Activated CD4-positive, alpha-beta T cell treated with anti-CD3 and anti-CD28 coated beads for 36 hours (primary cell): ENCODE measurements at regions not wholly inside any gene's neighbourhood (a gene's known extent, or its start where the extent isn't known, plus 50 kb on each side); places are given as distances from the start of the nearest gene placed in this dataset.
"Not testable (repeated sequence)": the region's sequence is repeated elsewhere in the genome, so short reads cannot be mapped to it uniquely, and the experiment has no call there.

Experiments
- ATAC-seq: fragments of 200-7000 bp; cut with Tn5 transposase; one replicate; pipeline ENCODE4 v1.10.0; 2021; ENCODE audit warnings: mild to moderate bottlenecking, moderate library complexity
- CTCF ChIA-PET: fragments of 350-600 bp; sonication (Branson Sonifier 250); formaldehyde crosslinking; loops from one replicate; lab custom pipeline; 2021; ENCODE audit warnings: antibody characterized with exemption; lab: Charles Lee
- POLR2A ChIA-PET: fragments of 350-600 bp; sonication (Branson Sonifier 250); formaldehyde crosslinking; loops from one replicate; lab custom pipeline; 2021; ENCODE audit warnings: antibody characterized with exemption, inconsistent platforms; lab: Charles Lee
- DNase-seq: peaks from one replicate; pipeline ENCODE4 v3.0.0-alpha.2; 2020
- H3K27ac Mint-ChIP-seq: one replicate; pipeline ENCODE4 v1.8.0; 2021; ENCODE audit warnings: mixed read lengths
- H3K27me3 Mint-ChIP-seq: one replicate; pipeline ENCODE4 v1.8.0; 2021; ENCODE audit warnings: mixed read lengths
- H3K36me3 Mint-ChIP-seq: one replicate; pipeline ENCODE4 v1.8.0; 2021; ENCODE audit warnings: low read depth, mixed read lengths
- H3K4me1 Mint-ChIP-seq: one replicate; pipeline ENCODE4 v1.8.0; 2021; ENCODE audit warnings: mixed read lengths
- H3K4me3 Mint-ChIP-seq: one replicate; pipeline ENCODE4 v1.8.0; 2021; ENCODE audit warnings: mild to moderate bottlenecking, moderate library complexity, mixed read lengths
- H3K9me3 Mint-ChIP-seq: one replicate; pipeline ENCODE4 v1.8.0; 2021; ENCODE audit warnings: low read depth, mixed read lengths
- intact Hi-C, 2 experiments: fragments of 100-400 bp; cut with DNase I in 1 of 2; cut with micrococcal nuclease in 1 of 2; formaldehyde crosslinking; loops; one replicate each; pipeline versions ENCODE4 v1.14.2 to v1.15.1; 2022 to 2024; cut with DNase I, micrococcal nuclease

DNA sequence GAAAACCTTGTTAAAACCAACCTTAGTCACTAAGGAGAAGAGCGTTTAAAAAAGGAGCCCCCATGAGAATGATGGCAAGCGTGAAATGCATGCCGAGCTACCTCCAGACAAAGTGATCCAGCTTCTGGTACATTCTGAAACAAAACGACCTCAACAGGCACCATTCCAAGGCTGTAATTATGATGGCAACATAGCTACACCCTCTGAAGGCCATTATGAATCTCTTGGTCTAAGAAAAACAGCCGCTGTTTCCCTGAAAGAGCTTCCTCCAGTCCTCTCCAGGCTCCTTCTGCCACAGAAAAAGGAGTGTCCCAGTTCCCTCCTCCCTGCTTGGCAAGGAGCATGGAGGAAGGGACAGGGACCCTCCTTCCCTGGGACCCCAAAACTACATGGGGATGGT, 50.0 kb upstream of the ABLIM1 start:
- intact Hi-C loops: loop anchor here in 1 of 2 experiments (10.0 kb wide), 1 partner anchor 343 kb away; no protein-coding TSS in a partner anchor
- H3K4me3 Mint-ChIP-seq: no peak overlapping the region
- H3K36me3 Mint-ChIP-seq: no peaks in the 10 kb centered on the region
- POLR2A ChIA-PET: no interaction called here
- H3K4me1 Mint-ChIP-seq: no peaks in the 10 kb centered on the region
- H3K27me3 Mint-ChIP-seq: peaks cover 5% of the 10 kb centered on the region
- ATAC-seq (no peak), DNase-seq (no peak)
- CTCF ChIA-PET: interaction anchor here (1.1 to 1.6 kb wide), 2 partner anchors 9 to 236 kb away, joined by 3 to 4 read pairs; no protein-coding TSS in a partner anchor
- H3K9me3 Mint-ChIP-seq: no peaks in the 10 kb centered on the region
- no peak overlapping the region for H3K27ac Mint-ChIP-seq

DNA sequence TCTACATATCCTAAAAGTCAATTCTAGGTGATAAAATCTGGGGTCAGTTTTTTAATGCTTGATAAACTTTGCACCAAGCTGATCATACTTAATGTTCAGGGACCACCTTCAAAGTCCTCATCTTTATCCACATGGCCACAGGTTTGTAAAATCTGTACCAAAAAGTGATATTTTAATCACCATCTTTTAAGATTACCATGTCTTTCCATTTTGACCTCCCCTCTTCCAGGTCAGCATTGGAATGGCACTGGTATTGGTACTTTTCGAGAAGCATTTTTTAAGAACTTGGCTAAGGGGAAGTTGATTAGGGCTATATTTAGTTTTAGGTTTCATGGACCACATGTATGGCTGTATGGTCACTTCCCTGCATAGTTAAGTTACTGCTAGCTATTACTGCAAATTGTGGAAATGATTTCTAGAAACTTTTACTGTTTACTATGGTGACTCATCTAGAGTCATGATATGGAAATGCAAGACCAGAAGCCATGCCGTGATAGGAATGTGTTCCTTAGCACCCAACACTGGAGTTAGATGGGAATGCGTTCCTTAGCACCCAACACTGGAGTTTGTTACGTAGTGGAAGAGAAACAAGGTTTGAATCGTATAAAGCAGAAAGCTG, 50.8 kb upstream of the ABLIM1 start:
- H3K9me3 Mint-ChIP-seq: no peaks in the 10 kb centered on the region
- no peak overlapping the region for H3K27ac Mint-ChIP-seq
- ChIA-PET CTCF (interaction anchor here (0.6 to 1.6 kb wide), 6 partner anchors 10 to 436 kb away, joined by 3 to 5 read pairs (median 4); no protein-coding TSS in a partner anchor), POLR2A (no interaction called here)
- ATAC-seq (no peak), DNase-seq (no peak)
- H3K4me3 Mint-ChIP-seq: no peak overlapping the region
- H3K27me3 Mint-ChIP-seq: peaks cover 5% of the 10 kb centered on the region
- H3K36me3 Mint-ChIP-seq: no peaks in the 10 kb centered on the region
- intact Hi-C loops: loop anchor here in 1 of 2 experiments (10.0 kb wide), 1 partner anchor 344 kb away; no protein-coding TSS in a partner anchor
- H3K4me1 Mint-ChIP-seq: no peaks in the 10 kb centered on the region

GRCh38 chr10:114709984-114710383, 51.9 kb upstream of the ABLIM1 start:
- POLR2A ChIA-PET: no interaction called here
- Mint-ChIP-seq H3K4me3 (no peak overlapping the region), H3K9me3 (no peaks in the 10 kb centered on the region), H3K36me3 (no peaks in the 10 kb centered on the region), H3K4me1 (no peaks in the 10 kb centered on the region), H3K27me3 (peaks cover 5% of the 10 kb centered on the region), H3K27ac (no peak overlapping the region)
- intact Hi-C loops: loop anchor here in 1 of 2 experiments (10.0 kb wide), 1 partner anchor 345 kb away; no protein-coding TSS in a partner anchor
- ATAC-seq (no peak), DNase-seq (no peak)
- CTCF ChIA-PET: interaction anchor here (1.0 kb wide), 1 partner anchor 239 kb away, joined by 3 read pairs; no protein-coding TSS in a partner anchor

DNA sequence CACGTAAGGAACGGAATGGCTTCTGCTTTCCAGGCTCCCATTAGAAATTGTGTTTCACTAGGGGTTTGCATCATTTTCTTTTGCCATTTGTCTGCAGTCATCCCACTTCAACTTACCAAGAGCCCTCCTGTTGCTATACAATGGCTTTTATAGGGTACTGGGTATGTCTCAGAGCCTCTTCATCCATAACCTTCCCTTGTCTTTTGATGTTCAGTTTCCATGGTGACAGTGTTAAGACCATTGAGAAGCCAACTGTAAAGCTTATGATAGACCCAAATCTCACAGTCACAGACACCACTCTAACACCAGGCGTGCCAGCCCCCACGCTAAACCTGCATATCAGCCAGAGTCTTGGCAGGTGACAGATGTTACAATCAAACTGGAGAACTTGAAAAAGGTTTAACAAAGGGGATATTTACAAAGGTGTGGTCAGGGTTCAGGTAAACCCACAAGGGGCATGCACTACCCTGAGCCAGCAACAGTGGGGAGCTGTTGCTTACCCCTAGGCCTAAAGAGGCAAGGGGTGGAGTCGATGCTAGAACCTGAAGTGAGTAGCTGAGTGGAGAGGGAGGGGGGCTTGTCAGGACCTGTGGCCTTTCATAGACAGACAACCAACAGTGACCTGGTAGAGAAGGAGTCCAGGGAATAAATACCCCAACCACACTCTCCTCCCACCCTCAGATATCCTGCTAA, 53.2 kb upstream of the ABLIM1 start:
- no peaks in the 10 kb centered on the region for H3K4me1 Mint-ChIP-seq

DNA sequence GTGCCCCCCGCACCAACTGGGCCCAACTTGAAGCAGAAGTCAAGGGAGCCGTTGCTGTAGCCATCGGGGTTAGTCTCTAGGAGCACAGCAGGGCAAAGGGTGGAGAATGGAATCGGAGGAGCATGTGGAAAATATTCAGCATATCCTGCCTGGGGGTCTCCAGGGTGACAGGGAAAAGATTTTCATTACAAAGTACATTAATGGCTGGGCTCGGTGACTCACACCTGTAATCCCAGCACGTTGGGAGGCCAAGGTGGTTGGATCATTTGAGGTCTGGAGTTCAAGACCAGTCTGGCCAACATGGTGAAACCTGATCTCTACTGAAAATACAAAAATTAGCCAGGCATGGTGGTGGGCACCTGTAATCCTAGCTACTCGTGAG, 53.8 kb upstream of the ABLIM1 start:
- H3K27me3 Mint-ChIP-seq: peaks cover 5% of the 10 kb centered on the region
- ATAC-seq: no peak
- ChIA-PET CTCF (no interaction called here), POLR2A (no interaction called here)
- H3K36me3 Mint-ChIP-seq: no peaks in the 10 kb centered on the region
- no peaks in the 10 kb centered on the region for H3K4me1 Mint-ChIP-seq
- no peak overlapping the region for H3K4me3 Mint-ChIP-seq
- intact Hi-C loops: no loop called here
- no peak overlapping the region for H3K27ac Mint-ChIP-seq
- no peak for DNase-seq
- no peaks in the 10 kb centered on the region for H3K9me3 Mint-ChIP-seq

More for the DNA sequence above, 53.2 kb upstream of the ABLIM1 start:
- ATAC-seq: no peak
- DNase-seq: no peak
- H3K36me3 Mint-ChIP-seq: no peaks in the 10 kb centered on the region
- intact Hi-C loops: no loop called here
- H3K27ac Mint-ChIP-seq: no peak overlapping the region
- no peaks in the 10 kb centered on the region for H3K9me3 Mint-ChIP-seq
- H3K27me3 Mint-ChIP-seq: peaks cover 5% of the 10 kb centered on the region
- ChIA-PET CTCF (no interaction called here), POLR2A (no interaction called here)
- H3K4me3 Mint-ChIP-seq: no peak overlapping the region

DNA sequence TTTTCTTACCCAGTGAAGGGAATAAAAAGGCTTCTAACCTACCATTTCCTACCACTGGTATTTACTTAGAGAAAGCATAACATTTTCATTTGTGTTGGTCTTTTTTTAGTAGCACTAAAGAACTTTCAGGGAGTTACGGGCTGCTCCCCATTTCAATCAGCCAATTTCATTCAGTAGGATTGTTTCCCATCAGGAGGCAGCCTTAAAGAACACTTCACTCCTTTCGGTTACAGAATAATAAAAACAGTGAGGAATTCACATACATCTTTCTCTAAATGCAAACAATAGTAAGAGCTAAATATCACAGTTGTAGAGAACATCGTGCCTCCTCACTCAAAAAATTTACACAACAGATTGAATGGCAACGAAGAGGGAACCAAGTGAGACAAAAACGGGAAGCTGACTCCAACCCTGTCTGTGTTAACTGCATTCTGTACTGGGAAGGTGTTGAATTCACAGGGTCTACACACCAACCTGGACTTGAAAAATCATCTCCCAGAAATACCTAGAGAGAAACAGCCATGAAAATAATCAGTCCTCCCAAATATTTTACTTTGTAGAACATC, 55.5 kb upstream of the ABLIM1 start:
- Mint-ChIP-seq H3K4me3 (no peak overlapping the region), H3K27me3 (peaks cover 2% of the 10 kb centered on the region), H3K36me3 (no peaks in the 10 kb centered on the region), H3K27ac (no peak overlapping the region), H3K4me1 (no peaks in the 10 kb centered on the region), H3K9me3 (no peaks in the 10 kb centered on the region)
- CTCF ChIA-PET: interaction anchor here (0.6 to 1.4 kb wide), 5 partner anchors 10 to 416 kb away, joined by 3 to 4 read pairs (median 3); no protein-coding TSS in a partner anchor
- intact Hi-C loops: no loop called here
- POLR2A ChIA-PET: interaction anchor here (0.6 kb wide), 1 partner anchor 143 kb away, joined by 8 read pairs; no protein-coding TSS in a partner anchor
- no peak for DNase-seq
- no peak for ATAC-seq

- peaks cover 2% of the 10 kb centered on the region for H3K27me3 Mint-ChIP-seq
- ChIA-PET CTCF (interaction anchor here (0.6 to 1.4 kb wide), 3 partner anchors 10 to 277 kb away, joined by 3 to 4 read pairs (median 3); no protein-coding TSS in a partner anchor), POLR2A (no interaction called here)
- H3K27ac Mint-ChIP-seq: no peak overlapping the region
- intact Hi-C loops: no loop called here
- H3K4me1 Mint-ChIP-seq: no peaks in the 10 kb centered on the region
- no peaks in the 10 kb centered on the region for H3K9me3 Mint-ChIP-seq
- H3K4me3 Mint-ChIP-seq: no peak overlapping the region
- no peaks in the 10 kb centered on the region for H3K36me3 Mint-ChIP-seq
- no peak for DNase-seq
- no peak for ATAC-seq
Observed at GRCh38 chr10:114714281-114714741, 56.2 kb upstream of the ABLIM1 start.

GRCh38 chr10:114715171-114715670, 57.1 kb upstream of the ABLIM1 start:
- ATAC-seq (no peak), DNase-seq (no peak)
- intact Hi-C loops: no loop called here
- ChIA-PET POLR2A (no interaction called here), CTCF (no interaction called here)
- Mint-ChIP-seq H3K36me3 (no peaks in the 10 kb centered on the region), H3K4me3 (no peak overlapping the region), H3K27me3 (peaks cover under 1% of the 10 kb centered on the region), H3K4me1 (no peaks in the 10 kb centered on the region), H3K9me3 (no peaks in the 10 kb centered on the region), H3K27ac (no peak overlapping the region)

GRCh38 chr10:114716811-114717404, 58.8 kb upstream of the ABLIM1 start:
- Mint-ChIP-seq H3K36me3 (no peaks in the 10 kb centered on the region), H3K27ac (no peak overlapping the region), H3K27me3 (no peaks in the 10 kb centered on the region), H3K4me3 (no peak overlapping the region), H3K4me1 (no peaks in the 10 kb centered on the region), H3K9me3 (no peaks in the 10 kb centered on the region)
- intact Hi-C loops: no loop called here
- no peak for ATAC-seq
- ChIA-PET CTCF (interaction anchor here (0.6 to 1.1 kb wide), 2 partner anchors 45 to 69 kb away, joined by 3 to 4 read pairs; no protein-coding TSS in a partner anchor), POLR2A (no interaction called here)
- DNase-seq: no peak

- POLR2A ChIA-PET, H3K36me3 Mint-ChIP-seq, H3K9me3 Mint-ChIP-seq, DNase-seq, H3K4me1 Mint-ChIP-seq, ATAC-seq, CTCF ChIA-PET, H3K27me3 Mint-ChIP-seq, intact Hi-C loops, H3K27ac Mint-ChIP-seq, H3K4me3 Mint-ChIP-seq: not testable (repeated sequence)
Observed at GRCh38 chr10:114717881-114718280, 59.8 kb upstream of the ABLIM1 start.

GRCh38 chr10:114718374-114718773, 60.3 kb upstream of the ABLIM1 start:
- H3K4me1 Mint-ChIP-seq: no peaks in the 10 kb centered on the region
- no peaks in the 10 kb centered on the region for H3K27me3 Mint-ChIP-seq
- H3K9me3 Mint-ChIP-seq: no peaks in the 10 kb centered on the region
- DNase-seq (no peak), ATAC-seq (no peak)
- ChIA-PET CTCF (no interaction called here), POLR2A (no interaction called here)
- intact Hi-C loops: no loop called here
- H3K4me3 Mint-ChIP-seq: no peak overlapping the region
- no peaks in the 10 kb centered on the region for H3K36me3 Mint-ChIP-seq
- H3K27ac Mint-ChIP-seq: no peak overlapping the region
